ENCODE measurements at regions not wholly inside any gene's neighbourhood (a gene's known extent, or its start where the extent isn't known, plus 50 kb on each side); places are given as distances from the start of the nearest gene placed in this dataset.
"Not testable (repeated sequence)": the region's sequence is repeated elsewhere in the genome, so short reads cannot be mapped to it uniquely, and the experiment has no call there.

GRCh38 chr16:13631213-13631767 lies 288.7 kb upstream of the ERCC4 start:
- DNase-seq (ENCODE audit: extremely low read depth, insufficient read length), result no peak
- no peak overlapping the region for H3K4me3 ChIP-seq (replicated peaks; ENCODE audit: low read depth, low read length)
- no peak for TF ChIP-seq CTCF (IDR thresholded peaks at IDR 0.05; ENCODE audit: insufficient read depth, low read length, poor library complexity, severe bottlenecking)
- H3K27me3 ChIP-seq (replicated peaks; ENCODE audit: control insufficient read depth, insufficient read depth, low read length), result no peaks in the 10 kb centered on the region; the same call in 1 of the 2 replicates
- H3K36me3 ChIP-seq (ENCODE audit: control insufficient read depth, insufficient read depth, low read length), result no peaks in the 10 kb centered on the region

- DNase-seq (ENCODE audit: extremely low read depth, insufficient read length), result no peak
These were observed 288.0 kb upstream of the ERCC4 start for GRCh38 chr16:13631916-13632315.

GRCh38 chr16:13632504-13632903 lies 287.4 kb upstream of the ERCC4 start:
- not testable (repeated sequence) for H3K27me3 ChIP-seq (replicated peaks; ENCODE audit: control insufficient read depth, insufficient read depth, low read length); H3K4me3 ChIP-seq (replicated peaks; ENCODE audit: low read depth, low read length); DNase-seq (ENCODE audit: extremely low read depth, insufficient read length); H3K36me3 ChIP-seq (ENCODE audit: control insufficient read depth, insufficient read depth, low read length)

More at GRCh38 chr16:13631916-13632315, 288.0 kb upstream of the ERCC4 start:
- no peak overlapping the region for H3K4me3 ChIP-seq (replicated peaks; ENCODE audit: low read depth, low read length)
- H3K36me3 ChIP-seq (ENCODE audit: control insufficient read depth, insufficient read depth, low read length), result no peaks in the 10 kb centered on the region
- no peak for TF ChIP-seq CTCF (IDR thresholded peaks at IDR 0.05; ENCODE audit: insufficient read depth, low read length, poor library complexity, severe bottlenecking)
- H3K27me3 ChIP-seq (replicated peaks; ENCODE audit: control insufficient read depth, insufficient read depth, low read length), result no peaks in the 10 kb centered on the region; the same call in 1 of the 2 replicates

GRCh38 chr16:13633391-13633861 lies 286.5 kb upstream of the ERCC4 start:
- Histone ChIP-seq H3K27me3 (replicated peaks; ENCODE audit: control insufficient read depth, insufficient read depth, low read length) (no peaks in the 10 kb centered on the region; the same call in 1 of the 2 replicates), H3K4me3 (replicated peaks; ENCODE audit: low read depth, low read length) (no peak overlapping the region), H3K36me3 (ENCODE audit: control insufficient read depth, insufficient read depth, low read length) (no peaks in the 10 kb centered on the region)
- no peak for DNase-seq (ENCODE audit: extremely low read depth, insufficient read length)
- no peak for TF ChIP-seq CTCF (IDR thresholded peaks at IDR 0.05; ENCODE audit: insufficient read depth, low read length, poor library complexity, severe bottlenecking)

- H3K36me3 ChIP-seq (ENCODE audit: control insufficient read depth, insufficient read depth, low read length), result no peaks in the 10 kb centered on the region
- H3K4me3 ChIP-seq (replicated peaks; ENCODE audit: low read depth, low read length), result no peak overlapping the region
- no peak for DNase-seq (ENCODE audit: extremely low read depth, insufficient read length)
- no peak for TF ChIP-seq CTCF (IDR thresholded peaks at IDR 0.05; ENCODE audit: insufficient read depth, low read length, poor library complexity, severe bottlenecking)
- H3K27me3 ChIP-seq (replicated peaks; ENCODE audit: control insufficient read depth, insufficient read depth, low read length), result no peaks in the 10 kb centered on the region; the same call in 1 of the 2 replicates
These were observed 285.7 kb upstream of the ERCC4 start for GRCh38 chr16:13634253-13634652.

GRCh38 chr16:13634959-13635358 lies 285.0 kb upstream of the ERCC4 start:
- H3K4me3 ChIP-seq (replicated peaks; ENCODE audit: low read depth, low read length), result no peak overlapping the region
- no peaks in the 10 kb centered on the region for H3K27me3 ChIP-seq (replicated peaks; ENCODE audit: control insufficient read depth, insufficient read depth, low read length)
- DNase-seq (ENCODE audit: extremely low read depth, insufficient read length), result no peak
- no peaks in the 10 kb centered on the region for H3K36me3 ChIP-seq (ENCODE audit: control insufficient read depth, insufficient read depth, low read length)
- TF ChIP-seq CTCF (IDR thresholded peaks at IDR 0.05; ENCODE audit: insufficient read depth, low read length, poor library complexity, severe bottlenecking), result no peak
